Keratinocyte (primary cell): ENCODE measurements at regions not wholly inside any gene's neighbourhood (a gene's known extent, or its start where the extent isn't known, plus 50 kb on each side); places are given as distances from the start of the nearest gene placed in this dataset.
"Not testable (repeated sequence)": the region's sequence is repeated elsewhere in the genome, so short reads cannot be mapped to it uniquely, and the experiment has no call there.

ENCODE experiments used
- DNase-seq: peaks from one replicate; pipeline ENCODE4 v3.0.0-alpha.2; 2011; ENCODE audit warnings: low read depth, missing footprints, low spot score
- FAIRE-seq: peaks from 2 replicates; lab custom pipeline; 2011; peaks lifted over from hg19 to GRCh38; lab: Jason Lieb, UNC
- H2AFZ ChIP-seq: 2 replicates; pipeline ENCODE4 v1.6.0; 2012; ENCODE audit warnings: low read length, control low read depth, inconsistent platforms; ENCODE audit not compliant: control insufficient read depth
- H3K27ac ChIP-seq: 2 replicates; pipeline ENCODE4 v1.5.1; 2011; ENCODE audit warnings: low read length; ENCODE audit not compliant: control insufficient read depth, insufficient read depth
- H3K27me3 ChIP-seq: 3 replicates; pipeline ENCODE4 v1.6.0; 2011; ENCODE audit warnings: low read length; ENCODE audit not compliant: control insufficient read depth, insufficient read depth; ENCODE audit errors: extremely low read depth
- H3K36me3 ChIP-seq, 2 experiments: 2 replicates in 1 of 2; 3 replicates in 1 of 2; pipeline ENCODE4 v1.5.1; 2011; ENCODE audit warnings: low read length in 2 of 2, mild to moderate bottlenecking in 1 of 2; ENCODE audit not compliant: control insufficient read depth in 2 of 2, insufficient read depth in 2 of 2; ENCODE audit errors: extremely low read depth in 1 of 2
- H3K4me1 ChIP-seq: 3 replicates; pipeline ENCODE4 v1.5.1; 2011; ENCODE audit warnings: low read length; ENCODE audit not compliant: control insufficient read depth, insufficient read depth; ENCODE audit errors: extremely low read depth
- H3K4me2 ChIP-seq: 3 replicates; pipeline ENCODE4 v1.6.0; 2011; ENCODE audit warnings: low read depth, low read length; ENCODE audit not compliant: control insufficient read depth, insufficient read depth; ENCODE audit errors: extremely low read depth
- H3K4me3 ChIP-seq, 3 experiments: fragments of 200-600 bp in 1 of 3; sonication (generic) in 1 of 3; 2 replicates in 2 of 3; 3 replicates in 1 of 3; pipeline ENCODE4 v1.5.1; 2011 to 2016; ENCODE audit warnings: low read length in 3 of 3, mild to moderate bottlenecking in 3 of 3, control low read depth in 2 of 3, inconsistent platforms in 1 of 3, low read depth in 1 of 3, mixed read lengths in 1 of 3, mixed run types in 1 of 3, moderate library complexity in 1 of 3; ENCODE audit not compliant: control insufficient read depth in 2 of 3, insufficient read depth in 2 of 3; ENCODE audit errors: extremely low read depth in 1 of 3
- H3K79me2 ChIP-seq: 2 replicates; pipeline ENCODE4 v1.6.0; 2012; ENCODE audit warnings: low read length; ENCODE audit not compliant: control insufficient read depth, insufficient read depth
- H3K9ac ChIP-seq: 3 replicates; pipeline ENCODE4 v1.6.0; 2011; ENCODE audit warnings: low read length; ENCODE audit not compliant: control insufficient read depth, insufficient read depth; ENCODE audit errors: extremely low read depth
- H3K9me1 ChIP-seq: 3 replicates; pipeline ENCODE4 v1.6.0; 2011; ENCODE audit warnings: low read length; ENCODE audit not compliant: control insufficient read depth, insufficient read depth; ENCODE audit errors: extremely low read depth
- H3K9me3 ChIP-seq: 2 replicates; pipeline ENCODE4 v1.5.1; 2012; ENCODE audit warnings: low read depth, low read length; ENCODE audit not compliant: control insufficient read depth
- H4K20me1 ChIP-seq: 3 replicates; pipeline ENCODE4 v1.6.0; 2011; ENCODE audit warnings: low read length; ENCODE audit not compliant: control insufficient read depth, insufficient read depth; ENCODE audit errors: extremely low read depth
- CTCF ChIP-seq, 3 experiments: IDR thresholded peaks in 1 of 3; conservative IDR thresholded peaks in 1 of 3; optimal IDR thresholded peaks in 1 of 3; 2 replicates in 2 of 3; 3 replicates in 1 of 3; pipeline versions ENCODE3 to v1.5.1; 2011; ENCODE audit warnings: low read length in 3 of 3, mild to moderate bottlenecking in 3 of 3, moderate library complexity in 2 of 3, control low read depth in 1 of 3, inconsistent platforms in 1 of 3; ENCODE audit not compliant: insufficient read depth in 2 of 3; ENCODE audit errors: extremely low read depth in 1 of 3
- EZH2 ChIP-seq: IDR thresholded peaks from one replicate; pipeline ENCODE4 v1.6.1; 2012; ENCODE audit warnings: inconsistent platforms, mild to moderate bottlenecking, low read length, moderate library complexity
- dilution Hi-C: fragments of 300-500 bp; cut with MboI; formaldehyde crosslinking; loops from one replicate; pipeline ENCODE4 v1.7.0; 2020; ENCODE audit warnings: low sequenced_read_pairs; ENCODE audit not compliant: extremely low pct_ligation_motif_present

GRCh38 chr9:92208693-92209524 is 84.6 kb downstream of the IARS1 start:
- FAIRE-seq (no peak), DNase-seq (no peak)
- no peaks in the 10 kb centered on the region for H3K9me3 ChIP-seq
- H3K27me3 ChIP-seq, result no peaks in the 10 kb centered on the region
- TF ChIP-seq CTCF (optimal IDR thresholded peaks at IDR 0.05 in 1 of 3, IDR thresholded peaks at IDR 0.05 in 1 of 3, conservative IDR thresholded peaks at IDR 0.05 in 1 of 3; ENCODE audit: extremely low read depth in 1 of 3, insufficient read depth in 2 of 3, low read length in 3 of 3) (no peak), EZH2 (no peak)
- no peaks in the 10 kb centered on the region for H3K4me1 ChIP-seq
- H4K20me1 ChIP-seq, result peaks cover 4% of the 10 kb centered on the region
- no peak overlapping the region for H3K9ac ChIP-seq
- H3K79me2 ChIP-seq, result no peaks in the 10 kb centered on the region
- H3K9me1 ChIP-seq, result no peaks in the 10 kb centered on the region
- dilution Hi-C loops, result no loop called here
- no peak overlapping the region for H2AFZ ChIP-seq
- H3K4me2 ChIP-seq, result no peak overlapping the region
- H3K27ac ChIP-seq, result no peak overlapping the region
- peaks cover 26 to 42% of the 10 kb centered on the region in 2 experiments for H3K36me3 ChIP-seq
- H3K4me3 ChIP-seq, result no peak overlapping the region

GRCh38 chr9:92206488-92206887 is 87.0 kb downstream of the IARS1 start:
- Histone ChIP-seq H3K4me3 (no peak overlapping the region), H3K79me2 (no peaks in the 10 kb centered on the region), H3K4me2 (no peak overlapping the region), H3K9me1 (no peaks in the 10 kb centered on the region), H3K9ac (no peak overlapping the region), H3K9me3 (no peaks in the 10 kb centered on the region), H2AFZ (no peak overlapping the region), H3K4me1 (no peaks in the 10 kb centered on the region), H4K20me1 (no peaks in the 10 kb centered on the region), H3K27ac (no peak overlapping the region), H3K27me3 (no peaks in the 10 kb centered on the region), H3K36me3 (peaks cover 15 to 24% of the 10 kb centered on the region in 2 experiments)
- TF ChIP-seq CTCF (optimal IDR thresholded peaks at IDR 0.05 in 1 of 3, IDR thresholded peaks at IDR 0.05 in 1 of 3, conservative IDR thresholded peaks at IDR 0.05 in 1 of 3; ENCODE audit: extremely low read depth in 1 of 3, insufficient read depth in 2 of 3, low read length in 3 of 3), result no peak
- no peak for TF ChIP-seq EZH2
- FAIRE-seq (no peak), DNase-seq (no peak)
- dilution Hi-C loops, result no loop called here

GRCh38 chr9:92203887-92204286 is 88.7 kb upstream of the SPTLC1 start:
- H3K27me3 ChIP-seq, H3K4me1 ChIP-seq, H3K27ac ChIP-seq, H3K9me3 ChIP-seq, FAIRE-seq, H3K4me2 ChIP-seq, H3K79me2 ChIP-seq, dilution Hi-C loops, H2AFZ ChIP-seq, DNase-seq, H3K9me1 ChIP-seq, H3K36me3 ChIP-seq, H3K9ac ChIP-seq, H3K4me3 ChIP-seq, H4K20me1 ChIP-seq: not testable (repeated sequence)

- FAIRE-seq, H3K4me1 ChIP-seq, dilution Hi-C loops, H2AFZ ChIP-seq, H3K36me3 ChIP-seq, H3K9me1 ChIP-seq, H3K27me3 ChIP-seq, H3K9ac ChIP-seq, H4K20me1 ChIP-seq, H3K4me3 ChIP-seq, H3K27ac ChIP-seq, DNase-seq, H3K79me2 ChIP-seq, H3K9me3 ChIP-seq, H3K4me2 ChIP-seq: not testable (repeated sequence)
Measured at GRCh38 chr9:92198237-92198636, 83.0 kb upstream of the SPTLC1 start.
